Astrocyte of the hippocampus (primary cell): ENCODE measurements at regions not wholly inside any gene's neighbourhood (a gene's known extent, or its start where the extent isn't known, plus 50 kb on each side); places are given as distances from the start of the nearest gene placed in this dataset.
A peak's percentile ranks its signal among the peaks of the same experiment; 100 is the strongest.
"Not testable (repeated sequence)": the region's sequence is repeated elsewhere in the genome, so short reads cannot be mapped to it uniquely, and the experiment has no call there.

Experiments used
- DNase-seq: peaks from one replicate; pipeline ENCODE4 v3.0.0; 2011; ENCODE audit warnings: low read depth, low spot score

DNA sequence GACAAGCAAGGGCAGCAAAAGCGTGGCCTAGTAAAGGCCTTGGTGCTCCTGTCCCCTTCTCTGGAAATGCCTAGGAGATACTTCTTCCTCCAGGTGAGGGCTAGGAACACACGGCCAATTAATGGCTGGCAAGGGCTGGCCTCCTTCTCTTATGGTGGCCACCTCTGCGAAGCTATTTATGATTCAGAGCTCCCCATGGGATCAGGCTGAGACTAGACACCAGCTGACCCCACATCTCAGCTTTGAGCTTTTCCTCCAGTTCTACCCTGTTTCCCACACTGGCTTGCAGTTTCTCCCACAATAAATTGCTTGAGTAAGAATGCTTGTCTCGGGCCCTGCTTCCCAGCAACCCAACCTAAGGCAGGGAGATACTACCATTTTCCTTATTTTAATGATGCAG, 53.7 kb downstream of the CAMK2N1 start:
- no peak for DNase-seq

DNA sequence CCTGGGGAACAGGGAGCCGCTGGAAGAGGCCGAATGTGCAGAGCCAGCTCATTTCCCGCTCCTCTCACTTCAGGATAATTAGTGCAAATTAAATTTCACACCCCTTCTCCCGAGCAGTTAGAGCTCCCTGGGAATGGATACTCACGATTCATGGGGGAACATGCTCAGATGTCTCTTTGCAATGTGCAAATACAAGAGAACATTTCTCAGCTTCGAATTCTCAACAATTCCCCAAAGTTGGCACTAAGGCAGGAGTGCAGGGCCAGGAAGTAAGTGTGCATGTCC, 54.9 kb downstream of the CAMK2N1 start:
- no peak for DNase-seq

DNA sequence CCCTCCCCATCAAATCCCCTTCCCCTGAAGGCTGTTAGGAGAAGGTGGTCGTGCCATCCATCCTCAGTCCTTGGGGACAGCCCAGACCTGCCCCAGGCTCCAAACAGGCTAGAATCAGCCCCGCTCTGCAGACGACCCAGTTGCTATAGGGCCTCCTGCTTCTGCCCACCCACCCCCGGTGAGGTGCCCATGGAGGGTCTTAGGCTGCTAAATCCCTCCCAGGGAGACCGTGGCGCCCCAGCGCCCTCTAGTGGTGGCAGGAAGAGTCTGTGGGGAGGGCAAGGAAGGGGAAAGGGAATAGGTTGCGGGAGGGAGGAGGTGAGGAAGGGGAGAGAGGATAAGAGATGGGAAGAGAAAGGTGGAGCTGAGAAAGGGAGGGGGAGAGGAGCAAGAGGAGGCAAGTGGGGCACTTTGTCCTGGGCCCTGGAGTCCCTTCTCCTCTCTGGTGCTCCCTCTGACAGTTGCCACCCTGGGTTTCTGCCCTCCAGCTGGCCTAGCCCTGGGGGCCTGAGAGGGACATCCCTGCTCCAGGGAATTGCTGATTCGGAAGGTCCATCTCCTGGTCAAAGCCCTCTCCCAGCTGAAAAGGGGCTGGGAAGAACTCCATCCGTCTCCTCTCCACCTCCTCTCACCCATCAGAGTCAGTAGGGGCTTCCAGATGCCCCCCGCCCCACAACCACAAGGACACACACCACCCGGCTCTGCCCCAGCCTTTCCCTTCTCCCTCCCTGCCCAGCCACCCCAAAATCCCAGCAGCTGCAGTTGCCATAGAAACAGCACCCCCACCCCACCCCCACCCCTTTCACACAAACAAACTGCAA, 55.4 kb downstream of the CAMK2N1 start:
- DNase-seq = peak; percentile 57

DNA sequence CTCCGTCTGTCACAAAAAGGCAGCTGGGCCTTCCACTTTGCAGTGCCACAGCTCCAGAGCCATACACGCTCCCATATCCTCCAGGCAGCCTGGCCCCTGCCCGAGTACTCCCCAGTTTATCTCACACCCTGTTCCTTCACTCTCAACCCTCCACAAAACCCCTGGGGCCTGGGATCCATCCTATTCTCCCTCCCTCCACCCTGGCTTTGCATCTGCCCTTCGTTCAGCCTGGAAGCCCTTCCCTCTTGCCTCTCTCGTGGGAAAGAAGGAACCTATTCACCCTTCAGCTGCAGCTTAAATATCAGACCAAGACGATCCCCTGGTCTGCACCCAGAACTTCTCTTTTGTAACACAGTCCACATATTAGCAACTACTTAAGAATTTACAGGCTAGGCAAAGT, 56.7 kb downstream of the CAMK2N1 start:
- DNase-seq = no peak

DNA sequence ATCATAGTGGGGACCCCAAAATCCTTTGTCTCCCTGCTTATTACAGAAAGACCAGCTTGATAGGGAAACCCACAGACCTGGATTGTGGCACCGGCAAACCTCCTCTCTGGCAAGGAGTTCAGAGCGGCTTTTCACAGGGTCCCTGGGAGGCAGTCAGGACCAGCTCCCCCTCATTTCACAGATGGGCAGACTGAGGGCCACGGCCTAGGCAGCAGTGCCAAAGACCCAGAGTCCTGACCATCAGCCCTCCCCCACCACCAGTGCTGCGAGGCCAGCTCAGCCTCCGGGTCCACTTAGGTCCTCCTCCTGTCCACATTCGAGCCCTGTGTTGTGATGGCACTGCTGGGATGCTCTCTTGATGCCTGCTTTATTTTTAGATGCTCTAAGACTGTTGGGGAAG, 57.2 kb downstream of the CAMK2N1 start:
- no peak for DNase-seq

DNA sequence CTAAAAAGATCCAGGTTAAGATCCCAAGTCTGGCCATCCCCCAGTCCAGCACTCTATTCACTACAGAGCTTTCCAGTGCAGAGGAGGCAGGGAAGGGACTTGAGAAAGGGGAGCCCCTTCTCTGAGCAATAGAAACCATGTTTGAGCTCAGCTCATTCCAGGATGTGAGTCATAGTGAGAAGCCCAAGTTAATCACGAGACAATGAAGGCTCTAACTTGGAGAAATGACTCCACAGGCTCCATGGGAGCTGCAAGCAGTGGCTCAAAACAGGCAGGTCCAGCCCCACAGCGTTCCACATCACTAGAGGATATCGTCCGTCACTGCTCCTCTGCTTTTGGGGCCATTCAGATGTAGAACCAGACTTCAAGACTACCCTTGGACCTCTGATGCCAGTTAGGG, 59.1 kb downstream of the CAMK2N1 start:
- DNase-seq = peak; percentile 85

DNA sequence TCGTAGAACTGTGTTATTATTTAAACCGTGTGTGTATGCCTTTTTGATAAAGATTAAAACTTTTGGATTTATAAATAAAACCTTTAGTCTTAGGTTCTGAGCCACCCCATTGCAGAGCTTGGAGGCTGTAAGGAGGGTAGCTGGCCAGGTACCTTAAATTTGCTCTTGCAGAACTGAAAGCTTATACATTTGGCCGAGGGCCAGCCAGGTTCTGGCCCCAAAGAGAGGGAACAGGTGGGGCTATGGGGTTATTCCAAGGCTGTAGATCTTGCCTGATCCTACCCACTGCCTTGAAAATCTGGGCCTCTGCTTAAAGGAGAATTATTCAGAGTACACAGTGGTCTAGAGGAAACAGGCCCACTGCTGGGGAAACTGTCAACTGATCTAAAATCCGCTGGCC, 59.6 kb downstream of the CAMK2N1 start:
- no peak for DNase-seq

DNA sequence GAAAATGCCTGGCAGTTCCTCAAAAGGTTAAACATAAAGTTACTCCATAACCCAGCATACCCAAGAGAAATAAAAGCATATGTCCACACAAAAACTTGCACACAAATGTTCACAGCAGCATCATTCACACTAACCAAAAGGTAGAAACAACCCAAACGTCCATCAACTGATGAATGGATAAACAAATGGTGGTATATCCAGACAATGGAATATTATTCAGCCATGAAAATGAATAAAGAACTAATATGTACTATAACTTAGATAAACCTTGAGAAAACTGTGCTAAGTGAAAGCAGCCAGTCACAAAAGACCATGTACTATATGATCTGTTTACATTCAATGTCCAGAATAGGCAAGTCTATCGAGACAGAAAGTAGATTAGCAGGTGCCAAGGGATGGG, 60.4 kb downstream of the CAMK2N1 start:
- no peak for DNase-seq

DNA sequence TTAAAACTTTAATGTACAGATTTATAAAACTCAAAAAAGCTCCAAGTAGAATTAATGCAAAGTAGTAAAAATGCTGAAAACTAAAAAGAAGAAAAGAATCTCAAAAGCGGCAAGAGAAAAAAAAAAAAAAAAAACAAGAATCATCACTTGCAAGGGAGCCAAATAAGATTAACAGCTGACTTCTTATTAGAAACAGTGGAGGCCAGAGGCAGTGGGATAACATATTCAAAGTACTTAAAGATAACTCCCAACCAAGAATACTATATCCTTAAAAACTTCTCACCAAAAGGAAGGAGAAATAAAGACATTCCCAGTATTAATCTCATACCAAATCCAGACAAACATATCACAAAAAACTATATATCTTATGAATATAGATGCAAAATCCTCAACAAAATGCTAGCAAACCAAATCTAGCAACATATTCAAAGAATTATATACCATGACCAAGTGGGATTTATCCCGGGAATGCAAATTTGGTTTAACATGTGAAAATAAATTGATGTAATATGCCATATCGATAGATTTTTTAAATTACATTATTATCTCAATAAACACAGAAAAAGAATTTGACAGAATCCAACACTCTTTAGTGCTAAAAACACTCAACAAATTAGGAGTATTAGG, 62.7 kb downstream of the CAMK2N1 start:
- no peak for DNase-seq

DNA sequence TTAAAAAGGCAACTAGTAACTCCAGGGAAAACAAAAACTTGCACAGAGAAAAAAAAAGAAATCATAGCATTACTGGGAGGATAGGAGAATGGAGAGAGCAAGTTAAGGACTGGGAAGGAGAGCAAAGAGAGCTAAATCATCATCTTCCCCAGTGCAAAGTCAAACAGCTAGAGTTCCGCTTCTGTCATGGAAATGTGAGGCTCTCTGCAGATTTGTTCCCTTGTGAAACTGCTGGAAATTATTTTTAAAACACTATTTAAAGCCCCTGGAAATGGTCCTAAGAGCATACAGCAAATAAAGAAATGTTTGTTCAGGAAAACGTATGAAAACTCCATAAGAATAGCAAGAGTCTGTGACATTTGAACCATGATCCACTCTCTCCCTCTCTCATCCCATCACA, 64.6 kb downstream of the CAMK2N1 start:
- DNase-seq = no peak

DNA sequence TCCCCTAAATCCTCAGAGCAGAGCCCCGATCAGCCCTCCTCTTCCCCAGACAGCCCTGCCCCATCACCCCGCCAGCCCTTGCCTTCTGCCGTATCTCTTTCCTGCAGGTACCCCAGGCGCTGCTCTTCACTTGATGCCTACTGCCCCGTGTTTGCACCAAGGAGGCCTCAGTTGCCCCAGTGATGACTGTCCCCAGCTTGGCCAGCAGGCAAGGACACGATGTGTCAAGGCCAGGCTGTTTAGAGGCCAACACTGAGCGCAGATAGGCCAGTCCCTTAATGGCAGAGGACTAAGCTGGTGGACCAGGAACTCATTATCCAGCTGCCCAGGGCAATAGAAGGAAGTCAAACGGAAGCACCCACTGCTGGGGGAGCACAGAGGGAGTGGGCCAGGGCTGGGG, 68.4 kb downstream of the CAMK2N1 start:
- no peak for DNase-seq

DNA sequence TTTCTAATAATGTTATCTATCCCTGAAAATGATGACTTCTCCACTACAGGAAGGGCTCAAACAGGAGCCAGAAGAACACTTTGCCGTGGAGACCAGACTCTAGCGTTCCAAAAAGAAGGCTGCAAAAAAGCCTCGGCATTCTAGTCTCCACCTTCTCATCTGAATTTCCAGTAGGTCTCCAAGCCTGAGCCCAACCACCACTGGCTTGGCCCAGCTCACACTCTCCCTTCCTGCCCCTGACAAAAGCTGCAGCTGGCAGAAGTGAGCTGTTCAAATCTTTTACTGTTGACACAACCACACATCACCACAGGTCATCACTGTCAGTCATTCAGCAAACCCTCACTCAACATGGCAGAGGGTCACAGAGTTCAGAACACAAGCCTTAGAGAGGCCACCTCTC, 69.3 kb downstream of the CAMK2N1 start:
- no peak for DNase-seq

DNA sequence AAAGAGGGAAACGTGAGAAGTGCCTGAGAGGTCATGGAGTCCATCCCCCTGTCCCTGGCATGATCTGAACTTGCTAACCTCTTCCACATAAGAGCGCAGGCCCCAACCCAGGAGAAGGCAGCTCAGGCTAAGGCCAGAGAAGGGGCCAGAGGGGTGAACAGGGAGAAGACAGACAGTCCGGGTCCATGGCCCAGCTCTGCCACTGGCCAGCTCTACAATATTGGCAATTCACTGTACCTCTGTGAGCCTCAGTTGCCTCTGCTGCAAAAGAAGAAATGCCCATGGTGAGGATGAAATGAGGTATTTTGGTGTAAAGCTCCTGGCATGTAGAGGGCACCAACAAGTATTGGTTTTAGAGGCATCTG, 72.3 kb downstream of the CAMK2N1 start:
- no peak for DNase-seq

DNA sequence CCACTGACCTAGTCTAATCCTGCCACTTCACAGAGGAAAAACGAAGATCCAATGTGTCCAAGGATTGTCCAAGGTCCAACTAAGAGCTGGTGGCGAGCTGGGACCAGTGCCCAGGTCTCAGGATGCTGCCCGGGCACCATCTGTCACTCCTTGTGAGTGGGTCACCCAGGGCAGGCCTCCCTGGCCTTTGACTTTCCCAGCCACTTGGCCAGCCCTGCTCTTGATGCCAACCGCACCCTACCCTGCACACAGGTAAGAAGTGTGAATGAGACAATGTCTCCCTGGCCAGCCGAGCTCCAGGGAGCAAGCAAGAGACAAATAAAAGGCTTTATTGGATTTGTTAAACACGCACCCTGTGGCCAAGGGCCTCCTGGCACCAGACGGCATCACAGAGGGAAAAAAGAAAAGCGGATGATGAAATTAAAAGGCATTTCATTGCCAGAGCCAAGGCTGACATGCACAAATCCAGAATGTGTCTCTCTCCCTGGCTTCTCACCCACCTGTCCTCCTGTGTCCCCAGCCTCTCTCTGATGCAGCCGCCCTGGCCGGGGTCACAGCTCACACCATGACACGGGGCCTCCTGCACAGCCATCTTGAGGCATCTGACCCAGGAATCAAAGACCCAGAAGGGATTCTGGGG, 72.8 kb downstream of the CAMK2N1 start:
- no peak for DNase-seq

DNA sequence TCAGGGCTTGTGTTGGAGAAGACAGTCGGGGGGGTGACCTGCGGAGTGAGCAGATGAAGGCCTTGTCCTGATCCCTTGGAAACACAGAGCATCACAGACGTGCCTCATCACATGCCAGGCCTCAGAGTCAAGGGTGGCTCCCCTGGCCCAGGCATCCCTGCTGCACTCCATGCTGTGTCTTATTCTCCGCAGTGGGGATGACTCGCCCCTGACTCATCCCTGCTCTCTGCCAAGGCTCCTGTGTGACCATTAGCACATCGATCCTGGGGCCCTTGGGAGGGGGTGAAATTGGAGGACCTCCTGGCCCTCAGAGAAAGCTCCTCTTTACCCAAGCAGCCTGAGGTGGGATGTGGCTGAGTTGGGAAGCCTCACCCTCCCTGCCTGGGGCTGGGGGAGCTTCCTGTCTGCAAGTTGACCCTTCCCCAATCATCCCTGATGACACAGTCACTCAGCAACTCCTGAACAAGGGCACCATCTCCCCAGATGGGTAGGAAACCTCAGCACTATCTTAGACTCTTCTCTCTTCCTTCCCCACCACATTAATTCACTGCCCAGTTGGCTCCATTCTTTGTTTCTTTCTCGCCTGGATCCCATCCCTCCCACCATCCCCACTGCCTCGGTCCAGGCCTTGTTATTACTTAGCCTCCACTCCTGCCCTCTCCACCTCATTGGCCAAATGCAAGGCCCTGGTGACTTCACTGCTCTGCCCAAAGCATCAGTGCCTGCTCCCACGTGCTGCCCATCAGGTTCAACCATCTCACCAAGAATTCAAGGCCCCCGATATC, 74.6 kb downstream of the CAMK2N1 start:
- peak; percentile 86 for DNase-seq

DNA sequence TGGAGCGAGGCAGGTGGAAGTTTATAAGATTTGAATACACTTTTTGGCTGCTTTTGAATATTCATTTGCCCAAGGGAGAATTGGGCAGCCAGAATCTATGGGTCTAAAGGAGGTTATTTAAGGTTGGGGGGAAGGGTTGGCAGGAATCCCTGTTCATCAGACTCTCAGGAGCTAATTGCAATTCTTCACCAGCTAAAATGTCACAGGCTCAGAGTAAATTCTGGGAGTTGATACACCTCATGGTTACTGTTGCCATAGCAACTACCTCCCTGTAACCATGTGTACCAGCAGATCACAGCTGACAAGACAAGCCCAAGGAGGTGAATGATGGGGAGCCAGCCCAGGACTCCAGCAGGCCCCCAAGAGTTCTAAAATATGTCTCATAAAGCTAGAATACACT, 75.5 kb downstream of the CAMK2N1 start:
- DNase-seq = no peak

DNA sequence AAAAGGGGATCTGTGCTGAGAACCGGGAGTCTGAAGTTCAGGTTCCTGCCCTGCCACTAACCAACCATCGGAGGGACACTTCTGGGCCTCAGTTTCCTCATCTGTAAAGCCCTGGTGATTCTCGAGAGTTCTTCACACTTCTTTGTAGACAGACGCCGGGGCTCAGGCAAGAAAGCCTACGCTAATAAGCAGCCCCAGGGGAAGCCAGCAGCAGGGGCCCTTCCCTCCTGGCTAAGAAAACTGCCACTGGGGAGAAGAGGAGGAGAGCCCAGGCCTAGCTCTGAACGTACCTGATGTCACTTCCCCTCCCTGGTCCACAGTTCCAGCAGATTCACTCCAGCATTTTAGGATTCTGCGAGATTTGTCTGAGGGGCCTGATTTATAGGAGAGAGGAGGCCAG, 76.0 kb downstream of the CAMK2N1 start:
- DNase-seq = no peak

DNA sequence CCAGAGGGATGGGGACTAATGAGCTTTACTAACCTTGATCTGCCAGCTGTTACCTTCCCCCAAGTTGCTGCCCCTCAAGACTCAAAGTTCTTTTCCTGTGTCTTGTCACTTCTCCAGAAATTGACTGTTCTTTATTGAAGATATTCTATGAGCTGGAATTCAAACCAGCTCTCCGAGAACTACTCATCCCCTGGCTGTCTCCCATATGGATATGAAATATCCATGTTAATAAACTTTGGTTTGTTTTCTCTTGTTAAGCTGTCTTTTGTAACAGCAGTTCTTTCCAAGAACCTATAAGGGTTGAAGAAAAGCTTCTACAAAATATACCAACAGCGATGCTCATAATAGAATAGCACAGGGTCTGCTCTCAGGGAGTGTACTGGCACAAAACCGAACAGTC, 77.0 kb downstream of the CAMK2N1 start:
- DNase-seq = no peak

DNA sequence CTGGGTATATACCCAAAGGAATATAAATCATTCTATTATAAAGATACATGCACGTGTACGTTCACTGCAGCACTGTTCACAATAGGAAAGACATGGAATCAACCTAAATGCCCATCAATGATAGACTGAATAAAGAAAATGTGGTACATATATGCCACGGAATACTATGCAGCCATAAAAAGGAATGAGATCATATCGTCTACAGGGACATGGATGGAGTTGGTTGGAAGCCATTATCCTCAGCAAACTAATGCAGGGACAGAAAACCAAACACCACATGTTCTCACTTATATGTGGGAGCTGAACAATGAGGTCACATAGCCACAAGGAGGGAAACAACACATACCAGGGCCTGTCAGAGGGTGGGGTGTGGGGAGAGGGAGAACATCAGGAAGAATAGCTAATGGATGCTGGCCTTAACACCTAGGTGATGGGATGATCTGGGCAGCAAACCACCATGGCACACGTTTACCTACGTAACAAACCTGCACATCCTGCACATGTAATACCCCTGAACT, 77.8 kb downstream of the CAMK2N1 start:
- DNase-seq = not testable (repeated sequence)

DNA sequence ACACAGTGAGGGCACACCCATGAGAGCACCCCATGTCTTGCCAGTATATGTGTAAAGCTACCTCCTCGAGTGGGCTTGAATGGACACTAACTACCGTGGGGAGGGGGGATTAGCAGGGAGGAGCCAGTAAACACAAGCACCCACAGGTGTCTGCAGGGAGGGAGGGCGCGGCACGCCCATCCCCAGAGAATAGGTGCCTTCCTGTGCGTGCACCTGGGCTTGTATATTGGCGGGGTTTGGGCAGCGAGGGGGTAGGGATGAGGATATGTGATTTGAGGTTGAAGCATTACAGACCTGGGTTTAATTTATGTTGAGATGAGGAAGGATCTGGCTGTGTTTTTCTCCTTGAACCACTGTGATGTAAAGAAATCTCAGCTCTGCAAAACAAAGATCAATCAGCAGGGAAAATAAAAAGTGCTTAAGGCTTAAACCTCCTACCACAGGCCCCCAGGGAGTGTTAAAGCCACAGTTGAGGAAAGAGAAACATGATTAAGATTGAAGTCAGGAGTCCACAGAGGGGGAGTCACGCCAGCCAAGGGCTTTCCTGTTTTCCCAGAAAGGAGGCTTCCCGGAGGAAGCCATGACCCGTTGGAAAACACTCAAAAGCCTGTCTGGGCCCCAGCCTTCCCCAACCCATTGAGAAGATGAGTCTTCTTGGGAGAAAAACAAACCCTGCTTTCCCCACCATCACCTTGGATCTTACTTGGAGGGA, 80.0 kb downstream of the CAMK2N1 start:
- peak; percentile 67 for DNase-seq

DNA sequence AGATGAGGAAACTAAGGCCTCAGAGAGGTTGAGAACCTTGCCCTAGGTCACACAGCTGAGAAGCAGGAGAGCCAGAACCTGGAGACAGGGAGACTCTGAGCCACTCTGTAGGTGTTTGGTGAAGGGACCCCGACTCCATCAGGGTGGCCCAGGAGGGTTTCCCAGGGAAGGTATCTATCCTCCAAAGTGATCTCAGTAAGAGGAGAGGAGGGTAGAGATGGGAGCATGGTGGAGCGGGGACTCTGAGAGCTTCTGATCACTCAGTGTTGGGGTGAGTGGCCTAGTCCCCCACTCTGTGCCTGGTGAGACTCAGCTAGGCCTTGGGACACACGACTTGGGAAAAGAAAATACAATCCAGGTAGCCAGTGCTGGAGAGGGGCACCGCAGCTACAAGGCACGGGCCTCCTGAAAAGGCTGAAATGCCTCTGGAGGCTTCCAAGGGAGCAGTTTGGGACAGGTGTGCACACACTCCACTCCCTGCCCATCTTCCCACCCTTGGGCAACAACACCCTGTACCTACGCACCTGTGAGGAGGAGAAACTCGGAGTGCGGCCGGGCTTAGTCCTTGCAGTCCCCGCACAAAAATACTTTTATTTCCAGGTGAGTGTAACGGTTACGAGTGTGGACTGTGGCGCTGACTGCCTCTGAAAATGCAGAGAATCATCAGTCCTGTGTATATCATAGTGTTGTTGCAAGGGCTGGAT, 80.8 kb downstream of the CAMK2N1 start:
- DNase-seq = no peak
